ENCODE measurements at regions not wholly inside any gene's neighbourhood (a gene's known extent, or its start where the extent isn't known, plus 50 kb on each side); places are given as distances from the start of the nearest gene placed in this dataset.

DNA sequence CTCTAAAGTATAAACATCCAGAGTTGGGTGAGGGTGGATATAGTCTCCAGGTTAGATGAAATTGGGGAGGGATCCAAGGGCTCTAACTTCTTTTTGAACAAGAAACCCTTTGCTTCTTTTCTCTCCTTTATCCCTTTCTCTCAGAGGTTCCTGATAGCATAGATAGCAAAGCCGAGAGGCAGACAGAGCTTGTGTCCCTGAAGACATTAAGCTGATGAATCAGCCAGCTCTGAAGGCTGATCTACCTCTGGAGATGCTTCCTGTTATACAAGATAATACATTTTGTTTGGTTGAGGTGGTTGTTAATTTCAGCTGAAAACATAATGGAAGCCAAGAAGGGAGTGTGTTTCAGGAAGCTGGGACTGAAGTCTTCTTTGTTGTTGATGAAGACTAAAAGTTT is 193.2 kb downstream of the PDCD6IP start:
- H3K36me3 ChIP-seq (ENCODE audit: control insufficient read depth in 1 of 2, insufficient read depth in 2 of 2, low read length in 2 of 2): no peaks in the 10 kb centered on the region
- no peak overlapping the region for H3K27ac ChIP-seq (ENCODE audit: low read depth, low read length)
- no peaks in the 10 kb centered on the region for H3K4me1 ChIP-seq (ENCODE audit: control insufficient read depth in 1 of 2, insufficient read depth in 2 of 2, low read length in 2 of 2)
- no peak overlapping the region for H3K4me2 ChIP-seq (ENCODE audit: low read length)
- H3K79me2 ChIP-seq (ENCODE audit: control insufficient read depth, insufficient read depth, low read length, poor library complexity): no peaks in the 10 kb centered on the region
- no peak overlapping the region for H4K91ac ChIP-seq (ENCODE audit: low read depth, low read length)
- H2BK120ac ChIP-seq (ENCODE audit: insufficient read depth, low read length, poor library complexity): no peak overlapping the region
- no peak overlapping the region for H4K8ac ChIP-seq (ENCODE audit: low read depth, low read length)
- peaks cover 5% of the 10 kb centered on the region for H3K9me3 ChIP-seq (ENCODE audit: insufficient read depth, low read depth, low read length)
- H3K14ac ChIP-seq (ENCODE audit: low read length): no peak overlapping the region
- H3K27me3 ChIP-seq (ENCODE audit: insufficient read depth, low read length): no peaks in the 10 kb centered on the region
- H3K79me1 ChIP-seq (ENCODE audit: low read length): no peaks in the 10 kb centered on the region
- H2BK12ac ChIP-seq (ENCODE audit: low read length): no peak overlapping the region
- H3K9ac ChIP-seq (ENCODE audit: low read length): no peak overlapping the region
- DNase-seq: no peak
- H2BK5ac ChIP-seq (ENCODE audit: low read depth, low read length, poor library complexity): no peak overlapping the region
- no peak overlapping the region for H2AFZ ChIP-seq (ENCODE audit: insufficient read depth, low read length, poor library complexity)
- WGBS (ENCODE audit: extremely low coverage, insufficient coverage, insufficient read length): no CpG with 5 or more reads among the region's 1 CpG
- no peak overlapping the region for H3K23ac ChIP-seq (ENCODE audit: low read length)
- no peak overlapping the region for H3K18ac ChIP-seq (ENCODE audit: low read length)
- no peak overlapping the region for H3K4me3 ChIP-seq (ENCODE audit: low read depth, low read length)
- H3K4ac ChIP-seq (ENCODE audit: low read depth, low read length): no peak overlapping the region
- H2AK5ac ChIP-seq (ENCODE audit: low read length): no peak overlapping the region
- no peak overlapping the region for H4K12ac ChIP-seq (ENCODE audit: low read depth, low read length)

DNA sequence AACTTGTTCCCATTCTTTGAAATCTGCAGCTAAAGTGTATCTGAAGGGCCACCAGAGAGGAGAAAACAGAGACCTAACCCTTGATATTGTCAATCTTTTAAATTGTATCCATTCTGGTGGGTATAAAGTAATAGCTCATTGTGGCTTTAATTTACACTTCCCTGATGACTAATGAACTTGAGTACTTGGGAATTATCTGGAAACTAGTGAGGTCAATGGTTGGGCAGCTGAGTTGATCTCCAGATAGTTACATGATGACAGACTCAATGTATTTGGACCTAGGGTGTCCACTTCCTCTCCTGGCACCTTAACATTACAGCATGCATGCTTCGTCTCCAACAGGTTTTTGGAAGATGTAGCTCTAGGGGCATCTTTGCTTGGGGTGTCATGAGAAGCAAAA is 195.2 kb downstream of the PDCD6IP start:
- Histone ChIP-seq H3K79me1 (ENCODE audit: low read length) (no peaks in the 10 kb centered on the region), H3K27me3 (ENCODE audit: insufficient read depth, low read length) (no peaks in the 10 kb centered on the region), H2AFZ (ENCODE audit: insufficient read depth, low read length, poor library complexity) (no peak overlapping the region), H2BK12ac (ENCODE audit: low read length) (no peak overlapping the region), H3K27ac (ENCODE audit: low read depth, low read length) (no peak overlapping the region), H3K14ac (ENCODE audit: low read length) (no peak overlapping the region), H3K4me3 (ENCODE audit: low read depth, low read length) (no peak overlapping the region), H4K91ac (ENCODE audit: low read depth, low read length) (no peak overlapping the region), H2AK5ac (ENCODE audit: low read length) (no peak overlapping the region), H3K4ac (ENCODE audit: low read depth, low read length) (no peak overlapping the region), H3K9ac (ENCODE audit: low read length) (no peak overlapping the region), H4K8ac (ENCODE audit: low read depth, low read length) (no peak overlapping the region), H3K4me2 (ENCODE audit: low read length) (no peak overlapping the region), H3K23ac (ENCODE audit: low read length) (no peak overlapping the region), H3K9me3 (ENCODE audit: insufficient read depth, low read depth, low read length) (peaks cover 5% of the 10 kb centered on the region), H4K12ac (ENCODE audit: low read depth, low read length) (no peak overlapping the region), H2BK120ac (ENCODE audit: insufficient read depth, low read length, poor library complexity) (no peak overlapping the region), H3K36me3 (ENCODE audit: control insufficient read depth in 1 of 2, insufficient read depth in 2 of 2, low read length in 2 of 2) (no peaks in the 10 kb centered on the region), H3K4me1 (ENCODE audit: control insufficient read depth in 1 of 2, insufficient read depth in 2 of 2, low read length in 2 of 2) (no peaks in the 10 kb centered on the region), H3K18ac (ENCODE audit: low read length) (no peak overlapping the region), H2BK5ac (ENCODE audit: low read depth, low read length, poor library complexity) (no peak overlapping the region), H3K79me2 (ENCODE audit: control insufficient read depth, insufficient read depth, low read length, poor library complexity) (no peaks in the 10 kb centered on the region)
- DNase-seq: no peak
- WGBS (ENCODE audit: extremely low coverage, insufficient coverage, insufficient read length): no CpG with 5 or more reads among the region's 1 CpG

DNA sequence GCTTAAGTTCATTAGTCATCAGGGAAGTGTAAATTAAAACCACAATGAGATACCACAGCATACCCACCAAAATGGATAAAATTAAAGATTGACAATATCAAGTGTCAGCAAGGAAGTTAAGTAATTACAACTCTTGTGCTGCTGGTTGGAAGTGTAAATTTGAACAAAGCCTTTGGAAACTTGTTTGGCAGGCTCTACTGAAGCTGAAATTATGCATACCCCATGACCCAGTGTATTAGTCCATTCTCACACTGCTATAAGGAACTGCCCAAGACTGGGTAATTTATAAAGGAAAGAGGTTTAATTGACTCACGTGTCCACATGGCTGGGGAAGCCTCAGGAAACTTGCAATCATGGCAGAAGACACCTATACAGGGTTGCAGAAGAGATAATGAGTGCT is 196.1 kb downstream of the PDCD6IP start:
- Histone ChIP-seq H4K91ac (ENCODE audit: low read depth, low read length) (no peak overlapping the region), H3K23ac (ENCODE audit: low read length) (no peak overlapping the region), H3K4me2 (ENCODE audit: low read length) (no peak overlapping the region), H3K27ac (ENCODE audit: low read depth, low read length) (no peak overlapping the region), H3K4me1 (ENCODE audit: control insufficient read depth in 1 of 2, insufficient read depth in 2 of 2, low read length in 2 of 2) (no peaks in the 10 kb centered on the region), H3K9me3 (ENCODE audit: insufficient read depth, low read depth, low read length) (peaks cover 5% of the 10 kb centered on the region), H2BK12ac (ENCODE audit: low read length) (no peak overlapping the region), H2AFZ (ENCODE audit: insufficient read depth, low read length, poor library complexity) (no peak overlapping the region), H3K14ac (ENCODE audit: low read length) (no peak overlapping the region), H3K4ac (ENCODE audit: low read depth, low read length) (no peak overlapping the region), H2BK120ac (ENCODE audit: insufficient read depth, low read length, poor library complexity) (no peak overlapping the region), H2AK5ac (ENCODE audit: low read length) (no peak overlapping the region), H3K79me1 (ENCODE audit: low read length) (no peaks in the 10 kb centered on the region), H3K4me3 (ENCODE audit: low read depth, low read length) (no peak overlapping the region), H3K27me3 (ENCODE audit: insufficient read depth, low read length) (no peaks in the 10 kb centered on the region), H2BK5ac (ENCODE audit: low read depth, low read length, poor library complexity) (no peak overlapping the region), H3K18ac (ENCODE audit: low read length) (no peak overlapping the region), H4K8ac (ENCODE audit: low read depth, low read length) (no peak overlapping the region), H3K36me3 (ENCODE audit: control insufficient read depth in 1 of 2, insufficient read depth in 2 of 2, low read length in 2 of 2) (no peaks in the 10 kb centered on the region), H4K12ac (ENCODE audit: low read depth, low read length) (no peak overlapping the region), H3K79me2 (ENCODE audit: control insufficient read depth, insufficient read depth, low read length, poor library complexity) (no peaks in the 10 kb centered on the region), H3K9ac (ENCODE audit: low read length) (no peak overlapping the region)
- no CpG with 5 or more reads among the region's 1 CpG for WGBS (ENCODE audit: extremely low coverage, insufficient coverage, insufficient read length)
- DNase-seq: no peak

DNA sequence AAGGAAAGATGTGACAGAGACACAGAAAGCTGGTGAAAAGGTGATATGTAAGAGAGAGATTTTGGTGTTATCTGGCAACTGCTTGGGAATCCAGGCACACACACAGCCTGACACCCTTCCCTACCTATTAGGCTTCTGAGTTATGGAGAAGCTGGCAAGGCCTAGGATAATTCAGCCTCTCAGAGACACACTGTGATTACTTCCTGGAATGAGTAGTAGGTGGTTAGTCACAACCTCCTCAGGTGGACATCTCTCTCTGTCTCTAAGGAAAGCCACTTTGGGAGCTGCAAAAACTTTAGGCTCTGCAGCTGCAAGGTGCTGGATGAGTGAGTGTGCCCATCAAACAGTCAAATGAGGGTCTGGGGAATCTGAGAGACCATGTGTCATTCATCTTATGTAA is 201.9 kb downstream of the PDCD6IP start:
- Histone ChIP-seq H3K14ac (ENCODE audit: low read length) (no peak overlapping the region), H3K4ac (ENCODE audit: low read depth, low read length) (no peak overlapping the region), H3K9me3 (ENCODE audit: insufficient read depth, low read depth, low read length) (peaks cover 5% of the 10 kb centered on the region), H4K8ac (ENCODE audit: low read depth, low read length) (no peak overlapping the region), H3K9ac (ENCODE audit: low read length) (no peak overlapping the region), H2BK12ac (ENCODE audit: low read length) (no peak overlapping the region), H3K36me3 (ENCODE audit: control insufficient read depth in 1 of 2, insufficient read depth in 2 of 2, low read length in 2 of 2) (no peaks in the 10 kb centered on the region), H3K27ac (ENCODE audit: low read depth, low read length) (no peak overlapping the region), H3K27me3 (ENCODE audit: insufficient read depth, low read length) (no peaks in the 10 kb centered on the region), H3K79me1 (ENCODE audit: low read length) (no peaks in the 10 kb centered on the region), H3K79me2 (ENCODE audit: control insufficient read depth, insufficient read depth, low read length, poor library complexity) (no peaks in the 10 kb centered on the region), H2BK5ac (ENCODE audit: low read depth, low read length, poor library complexity) (no peak overlapping the region), H3K4me1 (ENCODE audit: control insufficient read depth in 1 of 2, insufficient read depth in 2 of 2, low read length in 2 of 2) (no peaks in the 10 kb centered on the region), H2BK120ac (ENCODE audit: insufficient read depth, low read length, poor library complexity) (no peak overlapping the region), H3K18ac (ENCODE audit: low read length) (no peak overlapping the region), H3K23ac (ENCODE audit: low read length) (no peak overlapping the region), H2AFZ (ENCODE audit: insufficient read depth, low read length, poor library complexity) (no peak overlapping the region), H4K91ac (ENCODE audit: low read depth, low read length) (no peak overlapping the region), H3K4me3 (ENCODE audit: low read depth, low read length) (no peak overlapping the region), H4K12ac (ENCODE audit: low read depth, low read length) (no peak overlapping the region), H2AK5ac (ENCODE audit: low read length) (no peak overlapping the region), H3K4me2 (ENCODE audit: low read length) (no peak overlapping the region)
- DNase-seq: no peak

DNA sequence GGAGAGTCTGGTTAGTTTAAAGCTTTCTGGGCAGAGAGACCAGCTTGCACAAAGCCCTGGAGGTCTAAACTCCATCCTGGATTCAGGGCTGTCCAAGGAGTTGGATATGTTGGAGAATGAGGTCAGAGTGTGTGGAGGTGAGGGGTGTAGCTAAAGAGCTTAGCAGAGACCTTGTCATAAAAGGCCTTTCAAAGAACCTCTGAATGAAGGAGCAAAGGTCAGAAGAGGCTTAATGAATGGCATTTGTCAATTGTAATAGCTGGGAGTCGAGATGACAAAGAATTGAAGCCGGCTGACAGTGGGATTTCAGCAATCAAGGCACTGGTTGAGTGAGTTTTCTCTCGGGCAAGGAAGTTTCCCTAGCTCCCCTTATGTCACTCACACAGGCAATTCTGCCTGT is 202.6 kb downstream of the PDCD6IP start:
- Histone ChIP-seq H2BK12ac (ENCODE audit: low read length) (no peak overlapping the region), H3K79me2 (ENCODE audit: control insufficient read depth, insufficient read depth, low read length, poor library complexity) (no peaks in the 10 kb centered on the region), H3K4me1 (ENCODE audit: control insufficient read depth in 1 of 2, insufficient read depth in 2 of 2, low read length in 2 of 2) (no peaks in the 10 kb centered on the region), H3K4ac (ENCODE audit: low read depth, low read length) (no peak overlapping the region), H3K4me2 (ENCODE audit: low read length) (no peak overlapping the region), H3K9ac (ENCODE audit: low read length) (no peak overlapping the region), H2AFZ (ENCODE audit: insufficient read depth, low read length, poor library complexity) (no peak overlapping the region), H3K79me1 (ENCODE audit: low read length) (no peaks in the 10 kb centered on the region), H4K8ac (ENCODE audit: low read depth, low read length) (no peak overlapping the region), H3K14ac (ENCODE audit: low read length) (no peak overlapping the region), H3K18ac (ENCODE audit: low read length) (no peak overlapping the region), H2BK5ac (ENCODE audit: low read depth, low read length, poor library complexity) (no peak overlapping the region), H3K36me3 (ENCODE audit: control insufficient read depth in 1 of 2, insufficient read depth in 2 of 2, low read length in 2 of 2) (no peaks in the 10 kb centered on the region), H4K91ac (ENCODE audit: low read depth, low read length) (no peak overlapping the region), H3K27me3 (ENCODE audit: insufficient read depth, low read length) (no peaks in the 10 kb centered on the region), H3K23ac (ENCODE audit: low read length) (no peak overlapping the region), H2AK5ac (ENCODE audit: low read length) (no peak overlapping the region), H3K27ac (ENCODE audit: low read depth, low read length) (no peak overlapping the region), H3K4me3 (ENCODE audit: low read depth, low read length) (no peak overlapping the region), H3K9me3 (ENCODE audit: insufficient read depth, low read depth, low read length) (no peaks in the 10 kb centered on the region), H4K12ac (ENCODE audit: low read depth, low read length) (no peak overlapping the region), H2BK120ac (ENCODE audit: insufficient read depth, low read length, poor library complexity) (no peak overlapping the region)
- WGBS (ENCODE audit: extremely low coverage, insufficient coverage, insufficient read length): no CpG with 5 or more reads among the region's 3 CpGs
- DNase-seq: no peak

Measured in trophoblast cell (in vitro differentiated cells and primary cell).